Endothelial cell of umbilical vein (primary cell): ENCODE measurements at regions not wholly inside any gene's neighbourhood (a gene's known extent, or its start where the extent isn't known, plus 50 kb on each side); places are given as distances from the start of the nearest gene placed in this dataset.

Source experiments
- CTCF ChIP-seq, 2 donors: IDR thresholded peaks; 1 replicate in 1 of 2; 2 replicates in 1 of 2; pipeline ENCODE4 v1.5.1; 2011; ENCODE audit warnings: low read length in 2 of 2, mild to moderate bottlenecking in 2 of 2, moderate library complexity in 2 of 2, control low read depth in 1 of 2, inconsistent platforms in 1 of 2, low read depth in 1 of 2; ENCODE audit not compliant: insufficient read depth in 1 of 2; ENCODE audit errors: extremely low read depth in 1 of 2
- EZH2 ChIP-seq: IDR thresholded peaks from 2 replicates; pipeline ENCODE4 v1.6.1; 2012; ENCODE audit warnings: borderline replicate concordance, low read depth, mild to moderate bottlenecking, moderate library complexity, low read length, inconsistent platforms; ENCODE audit not compliant: severe bottlenecking
- FOS ChIP-seq: IDR thresholded peaks from 2 replicates; pipeline ENCODE4 v1.6.1; 2011; ENCODE audit warnings: mild to moderate bottlenecking, low read length, moderate library complexity, borderline replicate concordance; ENCODE audit not compliant: insufficient read depth
- GATA2 ChIP-seq: IDR thresholded peaks from 2 replicates; pipeline ENCODE4 v1.7.0; 2011; ENCODE audit warnings: low read depth, mild to moderate bottlenecking, moderate library complexity, mixed read lengths, low read length; ENCODE audit not compliant: insufficient read length, insufficient read depth
- JUN ChIP-seq: IDR thresholded peaks from 2 replicates; pipeline ENCODE4 v1.6.1; 2011; ENCODE audit warnings: borderline replicate concordance, low read depth; ENCODE audit not compliant: insufficient read length, insufficient read depth
- MAX ChIP-seq: IDR thresholded peaks from 2 replicates; pipeline ENCODE4 v1.6.1; 2011; ENCODE audit not compliant: insufficient read depth, insufficient read length
- MYC ChIP-seq: IDR thresholded peaks from one replicate; pipeline ENCODE4 v1.6.1; 2011; ENCODE audit warnings: mild to moderate bottlenecking, low read depth, low read length
- POLR2A ChIP-seq: IDR thresholded peaks from 2 replicates; pipeline ENCODE4 v1.6.1; 2012; ENCODE audit warnings: low read depth, mild to moderate bottlenecking, control low read depth, low read length
- POLR2AphosphoS5 ChIP-seq: IDR thresholded peaks from 2 replicates; pipeline ENCODE4 v1.6.1; 2012; ENCODE audit warnings: low read depth, mild to moderate bottlenecking, control low read depth, low read length, moderate library complexity; ENCODE audit not compliant: insufficient read depth

- TF ChIP-seq CTCF (IDR thresholded peaks at IDR 0.05; ENCODE audit: extremely low read depth in 1 of 2, insufficient read depth in 1 of 2, low read depth in 1 of 2, low read length in 2 of 2), result no peak
- TF ChIP-seq POLR2A, result no peak
- TF ChIP-seq EZH2, result no peak
- TF ChIP-seq POLR2AphosphoS5, result no peak
- TF ChIP-seq MYC, result no peak
- TF ChIP-seq FOS, result no peak
- TF ChIP-seq MAX, result no peak
- TF ChIP-seq JUN, result no peak
- TF ChIP-seq GATA2, result no peak
These were observed 349.2 kb upstream of the ID2 start for GRCh38 chr2:8332646-8333045.
